Aorta (tissue), 5 donors: ENCODE measurements at regions not wholly inside any gene's neighbourhood (a gene's known extent, or its start where the extent isn't known, plus 50 kb on each side); places are given as distances from the start of the nearest gene placed in this dataset.

Source experiments
- ATAC-seq: fragments of 200-7000 bp; cut with Tn5 transposase; one replicate; pipeline ENCODE4 v1.9.1; 2022; ENCODE audit warnings: moderate library complexity; ENCODE audit not compliant: low FRiP score
- DNase-seq, 2 donors: peaks; one replicate each; pipeline ENCODE4 v3.0.0-alpha.2; 2020
- H3K27ac ChIP-seq, 2 donors: one replicate each; pipeline ENCODE4 v1.5.1; 2013; ENCODE audit warnings: low read length in 2 of 2, mild to moderate bottlenecking in 2 of 2, moderate library complexity in 2 of 2, control low read depth in 1 of 2, inconsistent platforms in 1 of 2, low read depth in 1 of 2
- H3K27me3 ChIP-seq, 2 donors: one replicate each; pipeline ENCODE4 v1.6.1; 2013; ENCODE audit warnings: control low read depth in 1 of 2, low read length in 1 of 2, mild to moderate bottlenecking in 1 of 2, moderate library complexity in 1 of 2; ENCODE audit not compliant: insufficient read depth in 2 of 2, control insufficient read depth in 1 of 2
- H3K36me3 ChIP-seq, 2 donors: one replicate each; pipeline ENCODE4 v1.6.1; 2013; ENCODE audit warnings: control low read depth in 1 of 2, low read length in 1 of 2, mild to moderate bottlenecking in 1 of 2; ENCODE audit not compliant: insufficient read depth in 2 of 2, control insufficient read depth in 1 of 2
- H3K4me1 ChIP-seq, 2 donors: one replicate each; pipeline ENCODE4 v1.6.1; 2013; ENCODE audit warnings: low read length in 2 of 2, control low read depth in 1 of 2, mild to moderate bottlenecking in 1 of 2, moderate library complexity in 1 of 2; ENCODE audit not compliant: insufficient read depth in 2 of 2, control insufficient read depth in 1 of 2
- H3K4me3 ChIP-seq, 2 donors: one replicate each; pipeline ENCODE4 v1.5.1; 2013; ENCODE audit warnings: low read length in 2 of 2, control low read depth in 1 of 2, mild to moderate bottlenecking in 1 of 2
- H3K9me3 ChIP-seq: one replicate; pipeline ENCODE4 v1.6.1; 2013; ENCODE audit warnings: mild to moderate bottlenecking, low read length; ENCODE audit not compliant: control insufficient read depth
- WGBS, 2 donors: extraction: QIAGEN DNeasy Blood & Tissue Kit; methylation state at CpG; one replicate each; pipeline ENCODE4 v1.1.7; 2013; 5-methylcytosine and 5-hydroxymethylcytosine counted together
- intact Hi-C, 2 donors: fragments of 100-400 bp; cut with DNase I; formaldehyde crosslinking; loops; one replicate each; pipeline versions ENCODE4 v1.14.2 to v1.15.0; 2022
- donor health status: healthy with polysubstance abuse.
- donor health status: Bipolar disorder and iron deficiency.
- donor health status: DM: no; HTN: no; CAD: no.
- donor health status: DM: no; HTN: no; CAD: no.
- donor health status: DM: yes; HTN: yes; CAD: no.

DNA sequence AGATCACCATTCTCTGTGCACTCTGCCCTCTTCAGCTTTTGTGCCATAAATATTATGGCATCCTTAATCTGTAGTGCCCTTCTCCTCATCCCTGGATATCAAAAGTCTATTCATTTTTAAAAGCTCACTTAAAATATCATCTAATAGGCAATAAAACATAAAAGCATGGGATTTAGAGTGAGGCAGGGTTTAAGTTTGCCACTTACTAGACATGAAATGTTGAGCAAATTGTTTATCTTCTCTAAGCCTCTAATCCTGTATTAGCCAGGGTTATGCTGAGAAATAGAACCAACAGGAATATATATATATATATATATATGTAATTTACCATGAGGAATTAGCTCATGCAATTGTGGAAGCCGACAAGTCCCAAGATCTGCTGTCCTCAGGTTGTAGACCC lies 472.4 kb upstream of the HS3ST1 start:
- DNase-seq, result no peak

DNA sequence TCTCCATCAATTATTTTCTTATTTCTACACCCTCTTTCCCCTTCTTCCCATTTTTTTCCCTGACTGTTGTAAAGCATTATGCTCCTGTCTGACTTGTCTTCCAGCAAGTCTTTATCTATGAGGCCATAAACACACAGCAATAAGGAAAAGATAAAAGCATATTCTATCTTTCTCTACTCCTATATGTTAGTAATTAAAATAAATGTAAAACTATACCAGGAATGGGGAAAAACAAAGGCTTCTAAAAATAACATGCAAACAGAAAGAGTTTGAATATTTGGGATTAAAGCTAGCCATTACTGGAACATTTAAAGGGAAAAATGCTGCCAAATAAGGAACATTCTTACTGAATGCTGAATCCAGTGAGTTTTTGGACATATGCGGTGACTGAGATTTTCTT lies 471.7 kb upstream of the HS3ST1 start:
- ATAC-seq (no peak), DNase-seq (no peak)
- H3K4me1 ChIP-seq, result no peaks in the 10 kb centered on the region
- peaks cover 0 to 3% of the 10 kb centered on the region in 2 donors for H3K27me3 ChIP-seq
- intact Hi-C loops, result no loop called here
- H3K4me3 ChIP-seq, result no peak overlapping the region
- no peak overlapping the region for H3K27ac ChIP-seq
- no peaks in the 10 kb centered on the region for H3K36me3 ChIP-seq
- 20 to 23% methylated on average over 1 of the region's 1 CpG for WGBS, 2 donors
- H3K9me3 ChIP-seq, result peaks cover 1% of the 10 kb centered on the region

More for the DNA sequence above, 472.4 kb upstream of the HS3ST1 start:
- intact Hi-C loops, result no loop called here
- H3K4me3 ChIP-seq, result no peak overlapping the region
- peaks cover 0 to 3% of the 10 kb centered on the region in 2 donors for H3K27me3 ChIP-seq
- 94 to 96% methylated on average over 1 of the region's 1 CpG for WGBS, 2 donors
- no peaks in the 10 kb centered on the region for H3K4me1 ChIP-seq
- no peak overlapping the region for H3K27ac ChIP-seq
- ATAC-seq, result no peak
- peaks cover 1% of the 10 kb centered on the region for H3K9me3 ChIP-seq
- no peaks in the 10 kb centered on the region for H3K36me3 ChIP-seq

DNA sequence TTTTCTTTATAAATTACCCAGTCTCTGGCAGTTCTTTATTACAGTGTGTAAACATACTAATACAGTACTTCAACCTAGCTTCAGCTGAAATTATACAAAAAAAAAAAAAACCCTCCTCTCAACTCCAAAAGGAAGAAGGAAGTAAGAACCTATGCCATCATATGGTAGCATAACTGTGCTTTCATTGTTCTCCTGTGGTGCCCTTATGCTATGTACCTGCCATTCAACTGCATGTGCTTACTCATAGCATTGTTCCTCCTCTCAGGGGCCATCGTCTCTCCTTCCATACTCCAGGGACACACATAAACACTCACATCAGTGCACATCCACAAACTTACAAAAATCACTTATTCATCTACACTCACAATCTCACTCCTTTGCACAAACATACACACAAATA lies 470.1 kb upstream of the HS3ST1 start:
- DNase-seq (no peak), ATAC-seq (no peak)
- Histone ChIP-seq H3K27ac (no peak overlapping the region), H3K27me3 (no peaks in the 10 kb centered on the region), H3K9me3 (peaks cover 1% of the 10 kb centered on the region), H3K4me3 (no peak overlapping the region), H3K4me1 (no peaks in the 10 kb centered on the region), H3K36me3 (no peaks in the 10 kb centered on the region)
- 90 to 91% methylated on average over 1 of the region's 1 CpG for WGBS, 2 donors
- intact Hi-C loops, result no loop called here

DNA sequence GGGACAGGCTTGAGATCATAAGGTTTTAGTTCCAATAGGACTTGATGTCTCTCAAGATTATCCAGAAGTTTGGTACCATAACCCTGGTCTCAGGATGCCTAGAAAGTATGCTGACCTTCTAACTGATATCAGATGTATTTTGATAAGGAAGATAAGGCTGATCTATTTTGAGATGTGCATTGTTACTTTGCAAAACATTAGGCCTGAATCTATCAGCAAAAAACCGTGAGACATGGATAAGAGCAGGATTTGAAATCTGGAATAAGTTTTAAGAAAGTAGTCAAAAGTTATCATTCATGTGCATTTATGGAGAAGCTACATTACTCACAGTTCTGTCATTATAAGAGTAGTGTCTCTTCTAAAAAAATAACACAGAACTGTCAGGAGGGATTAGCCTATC lies 467.1 kb upstream of the HS3ST1 start:
- peaks cover 1% of the 10 kb centered on the region for H3K9me3 ChIP-seq
- no peak overlapping the region for H3K27ac ChIP-seq
- no peaks in the 10 kb centered on the region for H3K4me1 ChIP-seq
- DNase-seq, result no peak
- WGBS, 2 donors, result 39 to 43% methylated on average over 1 of the region's 1 CpG
- no peak overlapping the region for H3K4me3 ChIP-seq
- no peaks in the 10 kb centered on the region for H3K36me3 ChIP-seq
- H3K27me3 ChIP-seq, result no peaks in the 10 kb centered on the region
- no peak for ATAC-seq
- intact Hi-C loops, result no loop called here

DNA sequence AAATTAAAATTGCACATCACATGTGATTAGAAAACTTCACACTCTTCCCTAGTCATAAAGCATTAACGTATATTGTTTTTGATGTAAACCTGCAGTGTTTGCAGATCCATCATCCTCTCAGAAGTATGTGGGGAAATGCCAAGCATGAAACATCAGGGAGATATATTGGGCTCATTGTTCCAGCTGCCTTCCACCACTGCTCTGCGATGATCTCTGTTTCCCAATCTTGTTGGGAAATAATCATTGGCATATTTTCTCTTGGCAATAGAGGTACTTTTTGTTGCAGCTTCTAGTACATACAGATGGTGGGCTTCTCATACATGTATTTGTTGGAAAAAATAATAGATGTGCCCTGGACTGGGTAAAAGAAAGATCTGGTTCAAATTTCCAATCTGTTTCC lies 466.3 kb upstream of the HS3ST1 start:
- no peaks in the 10 kb centered on the region for H3K36me3 ChIP-seq
- ATAC-seq (no peak), DNase-seq (no peak)
- 38 to 65% methylated on average over 2 of the region's 2 CpGs for WGBS, 2 donors
- H3K27ac ChIP-seq, result no peak overlapping the region
- H3K27me3 ChIP-seq, result no peaks in the 10 kb centered on the region
- H3K9me3 ChIP-seq, result peaks cover 1% of the 10 kb centered on the region
- no peak overlapping the region for H3K4me3 ChIP-seq
- no peaks in the 10 kb centered on the region for H3K4me1 ChIP-seq
- intact Hi-C loops, result no loop called here

DNA sequence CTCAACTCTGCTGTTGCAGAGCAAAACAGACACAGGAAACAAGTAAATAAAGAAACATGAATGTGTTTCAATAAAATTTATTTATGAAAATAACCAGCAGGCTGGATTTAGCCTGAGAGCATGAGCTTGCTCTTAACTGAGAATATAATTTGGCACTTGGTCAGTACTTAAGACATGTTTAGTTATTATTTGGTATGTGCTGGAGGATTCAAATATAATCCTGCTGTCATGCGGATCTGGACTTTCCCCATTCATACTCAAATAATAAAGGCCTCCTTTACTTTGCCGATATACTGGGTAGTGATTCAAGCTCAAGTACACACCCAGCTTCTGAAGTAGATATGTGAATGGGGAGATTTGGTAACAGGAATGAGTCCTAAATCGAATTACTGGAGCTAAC lies 465.5 kb upstream of the HS3ST1 start:
- no peak for ATAC-seq
- intact Hi-C loops, result no loop called here
- WGBS, 2 donors, result 84 to 89% methylated on average over 3 of the region's 3 CpGs

DNA sequence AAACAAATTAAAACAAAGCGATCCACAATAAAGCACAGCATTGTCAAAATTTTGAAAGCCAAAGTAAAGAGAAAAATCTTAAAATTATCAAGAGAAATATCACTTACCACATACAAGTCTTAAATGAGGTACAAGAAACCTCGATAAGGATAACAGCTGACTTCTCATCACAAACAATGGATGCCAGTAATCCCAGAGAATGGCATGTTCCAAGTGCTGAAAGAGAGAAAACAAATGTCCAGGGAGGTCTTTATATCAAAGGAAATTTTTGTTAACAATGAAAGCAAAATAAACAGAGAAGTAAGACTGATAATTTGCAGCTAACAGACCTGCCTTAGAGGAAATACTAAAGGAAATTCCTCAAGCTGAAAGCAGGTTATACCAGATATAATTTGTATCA lies 460.4 kb upstream of the HS3ST1 start:
- DNase-seq (no peak), ATAC-seq (no peak)
- intact Hi-C loops, result no loop called here
- no peaks in the 10 kb centered on the region for H3K4me1 ChIP-seq
- no peak overlapping the region for H3K27ac ChIP-seq
- no peaks in the 10 kb centered on the region for H3K36me3 ChIP-seq
- WGBS, 2 donors, result 88 to 92% methylated on average over 2 of the region's 2 CpGs
- no peak overlapping the region for H3K4me3 ChIP-seq
- peaks cover 0 to 2% of the 10 kb centered on the region in 2 donors for H3K27me3 ChIP-seq
- no peaks in the 10 kb centered on the region for H3K9me3 ChIP-seq

More for the DNA sequence above, 465.5 kb upstream of the HS3ST1 start:
- no peak overlapping the region for H3K4me3 ChIP-seq
- no peak overlapping the region for H3K27ac ChIP-seq
- no peaks in the 10 kb centered on the region for H3K36me3 ChIP-seq
- H3K9me3 ChIP-seq, result peaks cover 1% of the 10 kb centered on the region
- no peak for DNase-seq
- no peaks in the 10 kb centered on the region for H3K4me1 ChIP-seq
- no peaks in the 10 kb centered on the region for H3K27me3 ChIP-seq

DNA sequence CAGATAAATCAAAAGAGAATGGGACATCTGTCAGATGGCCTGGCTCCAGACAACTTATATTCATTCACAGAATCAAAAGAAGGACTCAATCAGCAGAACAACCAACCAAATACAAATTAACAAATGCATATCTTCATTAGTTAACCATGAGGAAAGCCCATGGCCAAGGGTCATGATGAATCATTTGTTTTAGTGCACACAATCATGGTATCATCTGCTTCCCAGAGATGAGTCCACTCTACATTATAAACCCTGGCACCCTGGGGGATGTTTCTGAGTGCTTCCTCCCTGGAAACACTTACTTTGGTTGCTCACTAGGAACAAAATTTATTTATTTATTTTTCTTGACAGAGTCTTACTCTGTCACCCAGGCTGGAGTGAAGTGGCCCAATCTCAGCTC lies 453.3 kb upstream of the HS3ST1 start:
- intact Hi-C loops, result no loop called here
- H3K9me3 ChIP-seq, result no peaks in the 10 kb centered on the region
- no peak overlapping the region for H3K27ac ChIP-seq
- H3K4me1 ChIP-seq, result no peaks in the 10 kb centered on the region
- DNase-seq (no peak), ATAC-seq (no peak)
- H3K4me3 ChIP-seq, result no peak overlapping the region
- H3K27me3 ChIP-seq, result no peaks in the 10 kb centered on the region
- no peaks in the 10 kb centered on the region for H3K36me3 ChIP-seq

DNA sequence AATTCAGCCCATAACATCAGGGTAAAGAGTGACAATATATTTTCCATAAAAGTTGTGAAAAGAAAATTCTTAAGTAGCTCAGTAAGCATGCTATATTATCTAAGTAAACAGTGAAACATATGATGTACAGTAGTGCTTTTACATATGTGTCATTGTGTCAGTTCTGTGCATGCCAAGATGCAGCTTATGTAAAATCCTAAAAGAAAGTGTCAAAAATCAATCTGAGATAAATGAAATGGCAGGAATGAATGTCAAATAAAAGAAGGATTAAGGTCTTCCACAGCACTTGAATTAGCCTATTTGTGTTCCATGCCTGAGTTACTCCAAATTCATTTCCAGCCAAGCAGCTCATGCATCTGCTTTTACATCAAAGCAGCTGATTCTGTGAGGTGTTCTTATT lies 452.7 kb upstream of the HS3ST1 start:
- Histone ChIP-seq H3K27me3 (no peaks in the 10 kb centered on the region), H3K27ac (no peak overlapping the region), H3K4me1 (no peaks in the 10 kb centered on the region), H3K9me3 (no peaks in the 10 kb centered on the region), H3K36me3 (no peaks in the 10 kb centered on the region), H3K4me3 (no peak overlapping the region)
- no peak for DNase-seq
- no peak for ATAC-seq
- intact Hi-C loops, result no loop called here
